ENCODE measurements at regions not wholly inside any gene's neighbourhood (a gene's known extent, or its start where the extent isn't known, plus 50 kb on each side); places are given as distances from the start of the nearest gene placed in this dataset.

DNA sequence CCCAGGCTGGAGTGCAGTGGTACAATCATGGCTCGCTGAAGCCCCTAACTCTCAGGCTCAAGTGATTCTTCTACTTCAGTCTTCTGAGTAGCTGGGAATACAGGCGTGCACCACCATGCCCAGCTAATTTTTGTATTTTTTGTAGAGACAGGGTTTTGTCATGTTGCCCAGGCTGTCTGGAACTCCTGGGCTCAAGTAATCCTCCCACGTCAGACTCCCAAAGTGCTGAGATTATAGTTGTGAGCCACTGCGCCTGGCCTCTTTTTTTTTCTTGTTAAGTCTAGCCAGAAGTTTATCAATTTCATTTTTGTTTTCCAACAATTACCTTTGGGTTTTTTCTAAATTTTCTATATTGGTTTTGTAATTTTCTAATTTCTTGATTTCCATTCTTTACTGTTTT, 100.6 kb downstream of the GC start:
- in situ Hi-C loops (cut with MboI; ENCODE audit: low sequenced_read_pairs): no loop called here
- no peak overlapping the region for H2AK9ac ChIP-seq (replicated peaks; ENCODE audit: low read depth, low read length, poor library complexity)
- no peak overlapping the region for H3K4me3 ChIP-seq (ENCODE audit: insufficient read depth, low read depth, low read length)
- no peak overlapping the region for H2AK5ac ChIP-seq (ENCODE audit: low read depth, low read length)
- H2BK5ac ChIP-seq (ENCODE audit: low read depth, low read length, poor library complexity, severe bottlenecking): no peak overlapping the region
- H2BK120ac ChIP-seq (ENCODE audit: low read depth, low read length): no peak overlapping the region
- H3K36me3 ChIP-seq (ENCODE audit: control insufficient read depth, insufficient read depth, low read length): no peaks in the 10 kb centered on the region
- no CpG with 5 or more reads among the region's 4 CpGs for WGBS, 2 experiments (ENCODE audit: extremely low coverage in 2 of 2, insufficient read length in 1 of 2)
- no peak overlapping the region for H3K56ac ChIP-seq (ENCODE audit: extremely low read depth, insufficient read depth, low read length)
- peaks cover 4% of the 10 kb centered on the region; the same call in 1 of the 2 replicates for H3K27me3 ChIP-seq (ENCODE audit: control insufficient read depth, insufficient read depth, low read length)
- no peaks in the 10 kb centered on the region for H3K4me1 ChIP-seq (ENCODE audit: control insufficient read depth, insufficient read depth, low read length)
- ATAC-seq (ENCODE audit: low read depth) (no peak), DNase-seq (no peak)
- no peak overlapping the region for H2AFZ ChIP-seq (replicated peaks; ENCODE audit: low read length, poor library complexity)
- H2BK20ac ChIP-seq (ENCODE audit: low read depth, low read length): no peak overlapping the region
- no peak overlapping the region for H2BK15ac ChIP-seq (ENCODE audit: low read depth, low read length)
- BruUV-seq (replicated peaks): no TSS peak
- no peak overlapping the region for H4K5ac ChIP-seq (ENCODE audit: low read depth, low read length)
- no peak overlapping the region for H4K8ac ChIP-seq (ENCODE audit: low read depth in 2 of 2, low read length in 2 of 2)
- no peak overlapping the region for H3K18ac ChIP-seq (ENCODE audit: low read depth, low read length)
- intact Hi-C loops (cut with micrococcal nuclease): no loop called here
- TF ChIP-seq MXI1 (IDR thresholded peaks at IDR 0.05; ENCODE audit: borderline replicate concordance, low read depth, low read length): no peak
- no peak for TF ChIP-seq SMC3 (IDR thresholded peaks at IDR 0.05; ENCODE audit: low read depth, low read length)
- no peak for TF ChIP-seq CTCF (conservative IDR thresholded peaks at IDR 0.05; ENCODE audit: low read depth, low read length)
- no peak for TF ChIP-seq RFX5 (IDR thresholded peaks at IDR 0.05; ENCODE audit: low read depth, low read length)
- TF ChIP-seq MAZ (IDR thresholded peaks at IDR 0.05; ENCODE audit: borderline replicate concordance, low read depth, low read length): no peak
- TF ChIP-seq CEBPB (IDR thresholded peaks at IDR 0.05; ENCODE audit: low read depth, low read length): no peak
- TF ChIP-seq CHD1 (IDR thresholded peaks at IDR 0.05; ENCODE audit: low read depth, low read length): no peak
- ChIA-PET POLR2A (ENCODE audit: unreplicated experiment) (no interaction called here), CTCF (no interaction called here)
- H3K4me2 ChIP-seq (ENCODE audit: low read depth, low read length): no peak overlapping the region
- H3K9me3 ChIP-seq (ENCODE audit: control insufficient read depth, insufficient read depth, low read length): no peaks in the 10 kb centered on the region
- no peaks in the 10 kb centered on the region for H3K79me1 ChIP-seq (ENCODE audit: low read depth in 1 of 2, low read length in 2 of 2)
- dilution Hi-C loops (cut with HindIII; ENCODE audit: low sequenced_read_pairs, unreplicated experiment): no loop called here
- no peak overlapping the region for H3K23ac ChIP-seq (ENCODE audit: low read depth, low read length)
- H3K9me1 ChIP-seq (ENCODE audit: insufficient read depth, low read length): no peaks in the 10 kb centered on the region
- H3K9ac ChIP-seq (ENCODE audit: low read depth, low read length): no peak overlapping the region
- H3K27ac ChIP-seq (ENCODE audit: insufficient read depth, low read length): no peak overlapping the region
- no peaks in the 10 kb centered on the region for H4K20me1 ChIP-seq (ENCODE audit: insufficient read depth, low read length)
- H4K91ac ChIP-seq (ENCODE audit: insufficient read depth, low read depth, low read length): no peak overlapping the region
- H3K4ac ChIP-seq (ENCODE audit: low read depth, low read length): no peak overlapping the region
- no peak overlapping the region for H3K14ac ChIP-seq (replicated peaks; ENCODE audit: low read depth, low read length)

All from IMR-90 (cell line).